GM18870 (cell line): ENCODE measurements at regions not wholly inside any gene's neighbourhood (a gene's known extent, or its start where the extent isn't known, plus 50 kb on each side); places are given as distances from the start of the nearest gene placed in this dataset.

Source experiments
- ATAC-seq: cut with Tn5 transposase; IDR thresholded peaks from one replicate; pipeline ENCODE4 v1.9.1; 2021; ENCODE audit warnings: moderate library complexity; ENCODE audit not compliant: unreplicated experiment

- no peak for ATAC-seq
Observed at GRCh38 chr4:14217401-14217800, 589.9 kb upstream of the BOD1L1 start.

DNA sequence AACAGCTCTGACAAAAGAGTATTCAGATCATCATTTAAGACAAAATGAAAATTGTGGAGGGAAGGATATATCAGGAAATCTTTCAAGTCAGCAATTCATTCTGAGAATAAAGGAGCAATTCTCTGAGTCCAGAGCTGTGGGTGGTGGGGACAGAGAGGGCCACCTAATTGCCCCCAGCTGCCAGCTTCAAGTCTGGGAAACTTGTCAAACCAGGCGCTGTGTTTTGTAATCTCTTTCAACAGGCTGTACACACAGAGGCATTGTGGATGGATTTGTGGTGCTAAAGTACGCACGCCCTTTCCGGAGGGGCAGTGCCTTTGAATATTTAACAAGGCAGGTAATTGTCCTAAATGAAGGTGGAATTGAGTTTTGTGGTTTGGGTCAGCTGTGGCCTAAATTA lies 591.1 kb upstream of the BOD1L1 start:
- no peak for ATAC-seq

DNA sequence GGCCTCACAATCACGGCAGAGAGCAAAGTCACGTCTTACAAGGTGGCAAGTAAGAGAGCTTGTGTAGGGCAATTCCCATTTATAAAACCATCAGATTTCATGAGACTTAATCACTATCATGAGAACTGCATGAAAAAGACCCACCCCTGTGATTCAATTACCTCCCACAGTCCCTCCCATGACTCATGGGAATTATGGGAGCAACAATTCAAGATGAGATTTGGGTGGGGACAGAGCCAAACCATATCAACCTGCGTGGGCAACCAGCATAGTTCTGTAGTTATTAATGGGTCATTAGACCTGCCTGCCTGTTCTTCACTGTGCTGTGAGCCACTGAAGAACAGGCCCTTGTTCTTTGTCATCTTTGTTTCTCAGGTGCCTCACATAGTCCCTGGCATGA lies 593.7 kb upstream of the BOD1L1 start:
- ATAC-seq = no peak

- no peak for ATAC-seq
Observed at GRCh38 chr4:14222377-14223029, 595.0 kb upstream of the BOD1L1 start.

- ATAC-seq = no peak
Observed at GRCh38 chr4:14223461-14223860, 595.9 kb upstream of the BOD1L1 start.

- peak; percentile 55 for ATAC-seq
Observed at GRCh38 chr4:14225688-14226207, 598.2 kb upstream of the BOD1L1 start.

DNA sequence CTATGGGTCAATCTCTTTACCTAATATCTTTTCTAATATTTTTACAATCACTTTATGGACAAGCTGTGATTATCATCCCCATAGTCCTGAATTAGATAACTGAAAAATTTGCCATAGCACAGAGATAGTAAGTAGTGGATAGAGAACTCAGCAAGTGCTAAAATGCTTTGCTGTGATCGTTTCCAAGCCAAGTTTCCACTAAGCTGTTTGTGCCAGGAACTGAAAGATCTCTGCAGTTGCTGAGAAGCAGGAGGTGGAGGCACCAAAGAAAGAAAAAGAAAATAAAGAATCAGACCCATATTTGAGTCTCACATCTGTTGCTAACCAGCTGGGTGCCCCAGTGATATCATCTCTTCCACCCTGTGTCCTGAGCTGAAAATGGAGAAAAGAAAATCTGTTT lies 605.6 kb upstream of the BOD1L1 start:
- no peak for ATAC-seq

- ATAC-seq = no peak
Observed at GRCh38 chr4:14234307-14234706, 606.8 kb upstream of the BOD1L1 start.

GRCh38 chr4:14236359-14236758 lies 608.8 kb upstream of the BOD1L1 start:
- ATAC-seq = no peak

GRCh38 chr4:14237911-14238310 lies 610.4 kb upstream of the BOD1L1 start:
- no peak for ATAC-seq

- ATAC-seq = no peak
Observed at GRCh38 chr4:14241574-14241973, 614.0 kb upstream of the BOD1L1 start.

GRCh38 chr4:14247767-14248166 lies 620.2 kb upstream of the BOD1L1 start:
- no peak for ATAC-seq

DNA sequence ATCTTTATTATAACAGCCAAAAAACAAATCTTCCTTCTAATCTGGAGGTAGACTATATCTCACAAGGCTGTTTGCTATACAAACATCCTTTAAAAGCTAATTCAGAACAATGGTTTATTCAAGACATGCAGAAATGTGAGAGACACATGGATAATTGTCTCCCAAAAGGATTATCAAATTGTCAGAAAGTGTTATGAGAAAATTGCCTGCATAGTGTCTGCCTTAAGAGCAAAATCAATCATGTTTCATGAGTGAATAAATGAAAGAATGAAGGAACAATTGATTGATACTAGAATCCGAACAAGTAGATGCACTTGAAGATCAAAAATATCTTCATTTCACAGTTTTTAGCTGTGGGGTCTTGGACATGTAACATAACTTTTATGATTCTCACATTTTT lies 621.7 kb upstream of the BOD1L1 start:
- no peak for ATAC-seq

DNA sequence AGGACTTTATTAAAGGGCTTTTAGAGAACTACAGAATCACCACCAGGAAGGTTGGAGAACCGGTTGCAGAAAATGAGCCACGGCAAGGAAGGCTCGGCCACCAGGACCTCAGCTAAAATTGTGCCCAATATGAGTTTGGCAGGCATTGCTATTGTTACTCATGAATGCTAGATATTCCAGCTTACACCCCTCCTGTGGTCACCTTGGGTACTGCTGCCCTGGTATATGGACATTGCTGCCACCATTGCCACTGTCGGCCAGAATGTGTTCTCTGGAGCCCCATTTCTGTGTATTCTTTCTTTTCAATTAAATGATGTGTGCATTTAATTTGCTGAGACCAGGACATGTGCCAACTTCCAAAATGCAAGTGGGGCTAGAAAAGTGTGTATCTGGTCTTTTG lies 626.7 kb upstream of the BOD1L1 start:
- ATAC-seq = no peak

DNA sequence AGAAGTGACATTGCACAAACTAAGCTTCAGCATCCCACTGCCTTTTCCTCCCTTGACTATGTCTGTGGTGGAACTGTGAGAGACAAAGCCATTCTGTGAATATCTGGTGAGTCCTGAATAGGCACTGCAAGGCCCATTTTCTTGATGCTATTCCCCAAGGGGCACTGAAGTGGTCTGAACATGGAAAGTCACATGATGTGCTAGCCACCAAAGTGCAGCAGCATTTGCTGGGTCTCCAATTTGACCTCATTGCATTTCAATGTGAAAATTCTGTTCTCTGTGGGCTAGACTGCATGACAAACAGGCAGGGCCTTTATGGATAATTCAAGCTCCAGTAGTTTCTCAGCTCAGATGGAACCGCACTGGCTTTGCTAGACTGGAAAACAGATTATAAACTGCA lies 627.4 kb upstream of the BOD1L1 start:
- no peak for ATAC-seq

DNA sequence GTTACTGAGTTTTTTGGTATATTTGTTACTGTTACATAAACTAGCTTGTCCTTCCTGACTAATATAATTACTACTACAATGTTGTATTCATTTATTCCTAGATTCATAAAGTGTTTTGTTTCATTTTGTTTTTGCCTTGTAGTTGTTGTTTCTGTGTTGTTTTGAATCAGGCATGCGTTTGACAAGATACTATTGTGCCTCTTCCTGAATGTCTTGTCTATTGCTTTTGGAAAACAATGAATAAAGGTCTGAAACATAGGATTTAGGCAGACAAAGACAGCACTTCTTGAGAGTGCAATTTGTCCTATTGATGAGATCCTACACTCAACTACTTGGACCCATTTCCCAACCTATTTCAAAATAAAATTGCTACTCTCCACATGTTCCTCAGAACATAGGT lies 630.4 kb upstream of the BOD1L1 start:
- ATAC-seq = no peak

GRCh38 chr4:14259936-14260335 lies 632.4 kb upstream of the BOD1L1 start:
- ATAC-seq = no peak

GRCh38 chr4:14260591-14260990 lies 633.1 kb upstream of the BOD1L1 start:
- no peak for ATAC-seq

DNA sequence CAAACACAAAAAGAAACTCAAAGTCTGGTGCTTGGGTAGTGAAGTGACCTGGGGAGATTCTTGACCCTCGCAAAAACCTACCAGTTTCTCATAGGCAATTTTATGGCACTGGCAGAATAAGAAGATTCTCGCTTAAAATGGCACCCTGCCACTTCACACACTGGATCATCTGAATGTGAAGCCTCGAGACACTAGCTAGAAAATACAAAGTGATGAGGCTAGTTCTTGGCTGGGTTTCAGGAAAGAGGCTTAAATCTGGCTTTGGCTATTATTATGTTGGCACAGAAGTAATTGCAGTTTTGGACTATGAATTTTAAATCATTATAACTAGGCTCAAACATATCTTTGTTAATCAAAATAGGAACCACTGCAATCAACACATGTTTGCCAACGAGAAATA lies 634.7 kb upstream of the BOD1L1 start:
- ATAC-seq = no peak

DNA sequence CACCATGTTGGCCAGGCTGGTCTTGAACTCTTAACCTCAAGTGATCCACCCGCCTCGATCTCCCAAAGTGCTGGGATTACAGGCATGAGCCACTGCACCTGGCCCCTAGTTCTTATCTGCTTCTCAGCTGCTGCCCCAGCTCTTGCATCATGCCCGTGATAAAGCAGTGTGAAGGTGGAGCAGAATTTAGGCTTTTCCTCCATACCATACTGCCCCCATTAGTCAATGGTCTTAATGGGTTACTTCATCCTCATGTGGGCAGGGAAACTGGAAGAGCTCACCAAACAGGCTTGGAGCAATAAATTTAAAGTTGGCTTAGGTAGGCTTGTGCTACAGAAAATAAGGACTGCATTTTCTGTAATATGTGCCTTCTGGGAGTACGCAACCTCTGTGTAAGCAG lies 636.9 kb upstream of the BOD1L1 start:
- no peak for ATAC-seq

- ATAC-seq = no peak
Observed at GRCh38 chr4:14265651-14266050, 638.1 kb upstream of the BOD1L1 start.

DNA sequence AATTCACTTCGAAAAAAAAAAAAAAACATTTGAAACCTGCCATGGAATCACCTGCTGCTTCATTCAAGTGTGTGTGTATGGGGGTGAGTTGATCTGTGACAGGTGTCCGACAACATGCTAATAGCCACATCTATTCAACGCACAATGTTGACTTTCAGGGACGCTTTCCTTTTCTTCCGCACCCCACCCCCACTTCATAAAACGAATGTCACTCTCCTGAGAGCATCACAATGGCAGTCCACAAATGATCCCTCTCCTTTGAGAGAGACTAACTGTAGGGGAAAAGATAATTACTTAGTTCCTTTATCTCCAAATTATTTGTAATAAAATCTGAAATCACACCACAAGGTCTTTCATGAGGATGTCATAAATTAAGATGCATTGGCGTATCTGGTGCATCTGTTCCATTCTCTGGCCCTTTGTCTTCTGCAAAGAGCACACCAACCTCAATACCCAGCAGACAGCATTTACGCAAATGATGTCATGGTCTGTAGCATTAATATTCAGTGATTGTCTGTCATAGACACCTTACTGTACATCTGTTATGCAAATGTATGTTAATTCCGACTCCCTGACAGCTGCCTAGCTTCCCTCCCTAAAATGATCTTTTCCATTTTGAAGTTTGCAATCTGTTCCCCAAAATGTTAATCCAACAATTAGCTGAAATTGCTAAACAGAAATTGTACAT lies 640.0 kb upstream of the BOD1L1 start:
- no peak for ATAC-seq

DNA sequence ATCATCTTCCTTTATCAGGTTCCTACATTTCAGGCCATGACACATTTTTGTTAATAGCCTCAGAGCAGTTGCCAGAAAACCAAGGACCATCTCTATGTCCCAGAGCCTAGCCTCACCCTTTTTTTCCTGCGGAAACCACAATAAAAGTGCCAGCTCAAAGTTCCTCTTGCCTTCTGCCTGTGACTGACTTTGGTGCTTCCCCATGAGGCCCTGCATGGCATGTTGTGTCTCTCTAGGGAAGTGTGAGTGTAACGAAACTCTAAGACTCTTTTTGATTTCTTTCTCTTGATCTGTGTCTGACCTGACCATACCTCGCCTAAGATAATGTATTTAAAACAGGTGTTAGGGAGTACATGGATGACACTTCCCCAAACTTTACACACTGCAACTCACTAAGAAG lies 642.3 kb upstream of the BOD1L1 start:
- ATAC-seq = peak; percentile 61
